ENCODE measurements at regions not wholly inside any gene's neighbourhood (a gene's known extent, or its start where the extent isn't known, plus 50 kb on each side); places are given as distances from the start of the nearest gene placed in this dataset.

GRCh38 chr13:95497381-95497807 lies 55.1 kb upstream of the CLDN10 start:
- no peak for DNase-seq (ENCODE audit: low read depth in 3 of 3)

GRCh38 chr13:95498886-95499285 lies 53.6 kb upstream of the CLDN10 start:
- no peak for DNase-seq (ENCODE audit: low read depth in 3 of 3)

GRCh38 chr13:95499811-95500712 lies 52.5 kb upstream of the CLDN10 start:
- DNase-seq (ENCODE audit: low read depth in 3 of 3), result no peak

GRCh38 chr13:95502216-95502615 lies 50.3 kb upstream of the CLDN10 start:
- DNase-seq (ENCODE audit: low read depth in 3 of 3), result no peak
